Neural crest cell (in vitro differentiated cells): ENCODE measurements at regions not wholly inside any gene's neighbourhood (a gene's known extent, or its start where the extent isn't known, plus 50 kb on each side); places are given as distances from the start of the nearest gene placed in this dataset.

Source experiments
- DNase-seq: peaks from one replicate; pipeline ENCODE4 v3.0.0; 2021; ENCODE audit warnings: low read depth, mixed read lengths, low spot score
- H3K27ac Mint-ChIP-seq: one replicate; pipeline ENCODE4 v1.8.0; 2021; ENCODE audit warnings: mild to moderate bottlenecking, mixed read lengths; ENCODE audit not compliant: unreplicated experiment
- H3K27me3 Mint-ChIP-seq: 2 replicates; pipeline ENCODE4 v1.8.0; 2021; ENCODE audit warnings: low read depth, mild to moderate bottlenecking, mixed read lengths
- H3K36me3 Mint-ChIP-seq: 2 replicates; pipeline ENCODE4 v1.8.0; 2021; ENCODE audit warnings: low read depth, mild to moderate bottlenecking, mixed read lengths
- H3K4me1 Mint-ChIP-seq: 2 replicates; pipeline ENCODE4 v1.8.0; 2021; ENCODE audit warnings: mixed read lengths
- H3K4me3 Mint-ChIP-seq: one replicate; pipeline ENCODE4 v1.8.0; 2021; ENCODE audit warnings: mild to moderate bottlenecking, mixed read lengths
- H3K9me3 Mint-ChIP-seq: 2 replicates; pipeline ENCODE4 v1.8.0; 2021; ENCODE audit warnings: mixed read lengths
- TF ChIP-seq, protein P1 (sequence below): fragments of 200-600 bp; sonication (generic); conservative IDR thresholded peaks from 2 replicates; pipeline ENCODE4 v1.5.0; 2021; ENCODE audit warnings: antibody characterized with exemption, mild to moderate bottlenecking

DNA sequence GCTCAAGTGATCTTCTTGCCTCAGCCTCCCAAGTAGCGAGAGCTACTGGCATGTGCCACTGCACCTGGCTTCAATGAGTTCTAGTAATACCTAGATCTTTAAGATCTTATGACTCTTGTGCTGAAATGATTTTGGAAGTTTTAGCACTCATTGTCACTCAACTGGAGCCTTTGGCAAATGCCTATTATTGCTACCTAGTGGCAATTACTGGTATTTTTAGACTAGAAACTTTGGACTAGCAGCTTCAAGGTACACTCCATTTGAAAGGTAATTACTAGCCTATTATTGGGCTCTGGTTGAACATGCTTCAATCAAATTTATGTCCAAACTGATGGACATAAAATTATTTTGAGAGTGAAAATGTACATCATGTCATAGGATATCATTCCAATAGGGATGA, 80.7 kb upstream of the MUCL1 start:
- no peak for DNase-seq
- TF ChIP-seq, protein P1, sequence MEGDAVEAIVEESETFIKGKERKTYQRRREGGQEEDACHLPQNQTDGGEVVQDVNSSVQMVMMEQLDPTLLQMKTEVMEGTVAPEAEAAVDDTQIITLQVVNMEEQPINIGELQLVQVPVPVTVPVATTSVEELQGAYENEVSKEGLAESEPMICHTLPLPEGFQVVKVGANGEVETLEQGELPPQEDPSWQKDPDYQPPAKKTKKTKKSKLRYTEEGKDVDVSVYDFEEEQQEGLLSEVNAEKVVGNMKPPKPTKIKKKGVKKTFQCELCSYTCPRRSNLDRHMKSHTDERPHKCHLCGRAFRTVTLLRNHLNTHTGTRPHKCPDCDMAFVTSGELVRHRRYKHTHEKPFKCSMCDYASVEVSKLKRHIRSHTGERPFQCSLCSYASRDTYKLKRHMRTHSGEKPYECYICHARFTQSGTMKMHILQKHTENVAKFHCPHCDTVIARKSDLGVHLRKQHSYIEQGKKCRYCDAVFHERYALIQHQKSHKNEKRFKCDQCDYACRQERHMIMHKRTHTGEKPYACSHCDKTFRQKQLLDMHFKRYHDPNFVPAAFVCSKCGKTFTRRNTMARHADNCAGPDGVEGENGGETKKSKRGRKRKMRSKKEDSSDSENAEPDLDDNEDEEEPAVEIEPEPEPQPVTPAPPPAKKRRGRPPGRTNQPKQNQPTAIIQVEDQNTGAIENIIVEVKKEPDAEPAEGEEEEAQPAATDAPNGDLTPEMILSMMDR: peak; percentile 29
- H3K27me3 Mint-ChIP-seq: peaks cover 3% of the 10 kb centered on the region
- no peaks in the 10 kb centered on the region for H3K4me1 Mint-ChIP-seq
- H3K4me3 Mint-ChIP-seq: no peak overlapping the region
- no peaks in the 10 kb centered on the region for H3K36me3 Mint-ChIP-seq
- H3K27ac Mint-ChIP-seq: no peak overlapping the region
- H3K9me3 Mint-ChIP-seq: peaks cover 11% of the 10 kb centered on the region

DNA sequence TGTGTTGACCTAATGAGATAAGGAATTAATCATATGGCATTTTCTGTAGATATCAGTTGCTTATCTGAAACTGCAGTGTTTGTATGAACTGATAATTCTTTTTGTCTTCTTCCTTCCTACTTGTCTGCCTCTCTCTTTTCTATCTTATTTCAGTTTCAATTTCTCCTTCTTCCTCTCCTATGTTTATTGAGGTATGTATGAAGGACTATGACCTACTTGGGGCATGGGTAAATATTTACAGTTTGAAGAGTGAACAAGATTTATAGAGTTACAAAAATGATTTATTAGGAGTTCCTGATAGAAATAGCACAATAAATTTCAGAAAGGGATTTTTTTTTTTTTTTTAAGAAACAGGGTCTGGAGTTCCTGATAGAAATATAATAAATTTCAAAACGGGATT, 88.7 kb upstream of the MUCL1 start:
- TF ChIP-seq, protein P1: no peak
- Mint-ChIP-seq H3K27ac (no peak overlapping the region), H3K9me3 (no peaks in the 10 kb centered on the region), H3K4me1 (no peaks in the 10 kb centered on the region), H3K27me3 (peaks cover 15% of the 10 kb centered on the region), H3K36me3 (no peaks in the 10 kb centered on the region), H3K4me3 (no peak overlapping the region)
- DNase-seq: no peak

DNA sequence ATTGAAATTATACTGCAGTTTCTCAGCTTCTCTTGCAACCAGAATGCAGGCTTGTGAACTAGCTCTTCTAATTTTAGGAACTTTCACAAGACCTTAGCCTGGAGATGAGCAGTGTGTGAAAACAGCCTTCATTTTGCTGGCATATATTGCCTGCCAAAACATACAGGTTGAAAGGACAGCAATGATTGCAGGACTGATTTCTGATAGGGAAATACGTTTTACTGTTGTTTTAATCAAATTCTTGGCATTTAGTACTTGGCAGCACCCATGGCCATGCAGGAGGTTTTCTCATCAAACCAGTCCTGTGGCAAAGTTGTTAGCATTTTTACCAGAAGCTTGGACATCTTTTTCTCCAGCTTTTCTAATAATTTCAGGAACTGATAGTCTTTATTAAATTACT, 91.9 kb upstream of the MUCL1 start:
- DNase-seq: no peak
- no peak overlapping the region for H3K4me3 Mint-ChIP-seq
- no peak overlapping the region for H3K27ac Mint-ChIP-seq
- H3K9me3 Mint-ChIP-seq: no peaks in the 10 kb centered on the region
- peaks cover 15% of the 10 kb centered on the region for H3K27me3 Mint-ChIP-seq
- H3K36me3 Mint-ChIP-seq: no peaks in the 10 kb centered on the region
- TF ChIP-seq, protein P1: no peak
- H3K4me1 Mint-ChIP-seq: no peaks in the 10 kb centered on the region

DNA sequence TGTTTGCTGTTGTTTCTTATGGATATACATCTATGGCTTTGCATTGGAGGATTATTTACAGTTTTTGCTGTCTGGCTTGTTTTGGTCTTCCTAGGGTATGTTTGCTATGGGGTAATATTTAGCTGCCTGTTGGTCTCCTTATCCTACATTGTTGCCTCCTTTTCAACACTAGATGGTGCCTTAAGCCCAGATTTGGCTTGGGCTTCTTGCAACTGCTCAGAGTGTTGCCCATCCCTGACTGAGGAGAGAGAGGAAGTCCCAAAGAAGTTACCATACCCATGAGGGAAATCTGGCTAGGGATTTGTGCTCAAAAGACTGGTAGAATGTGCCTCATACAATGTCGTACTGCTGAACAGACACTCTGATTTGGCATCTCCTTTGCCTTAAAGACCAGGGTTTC, 94.6 kb upstream of the MUCL1 start:
- TF ChIP-seq, protein P1: peak; percentile 54
- no peaks in the 10 kb centered on the region for H3K9me3 Mint-ChIP-seq
- peak; percentile 5 for DNase-seq
- H3K27me3 Mint-ChIP-seq: peaks cover 28% of the 10 kb centered on the region
- H3K4me1 Mint-ChIP-seq: no peaks in the 10 kb centered on the region
- H3K36me3 Mint-ChIP-seq: no peaks in the 10 kb centered on the region
- H3K27ac Mint-ChIP-seq: no peak overlapping the region
- H3K4me3 Mint-ChIP-seq: no peak overlapping the region

DNA sequence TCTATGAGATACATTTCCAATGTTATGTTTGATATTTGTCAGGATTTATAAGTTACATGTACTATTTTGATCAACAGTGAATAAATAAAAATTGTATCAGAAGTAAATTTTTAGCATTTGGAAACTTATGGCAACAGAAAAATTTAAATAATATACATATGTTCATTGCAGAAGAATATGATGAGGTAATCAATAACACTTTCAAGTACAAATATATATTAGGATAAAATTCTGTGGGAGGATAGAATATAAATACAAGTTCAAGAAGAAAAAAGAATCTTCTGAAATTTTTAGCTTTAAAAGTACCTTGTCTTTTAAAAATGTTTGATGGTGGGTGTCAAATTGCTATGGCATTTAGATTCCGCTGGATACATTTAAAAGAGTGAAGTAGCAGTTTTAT, 102.8 kb upstream of the MUCL1 start:
- no peak for DNase-seq
- Mint-ChIP-seq H3K27me3 (peaks cover 43% of the 10 kb centered on the region), H3K4me1 (no peaks in the 10 kb centered on the region), H3K27ac (no peak overlapping the region), H3K9me3 (no peaks in the 10 kb centered on the region), H3K4me3 (no peak overlapping the region), H3K36me3 (no peaks in the 10 kb centered on the region)
- TF ChIP-seq, protein P1: no peak

DNA sequence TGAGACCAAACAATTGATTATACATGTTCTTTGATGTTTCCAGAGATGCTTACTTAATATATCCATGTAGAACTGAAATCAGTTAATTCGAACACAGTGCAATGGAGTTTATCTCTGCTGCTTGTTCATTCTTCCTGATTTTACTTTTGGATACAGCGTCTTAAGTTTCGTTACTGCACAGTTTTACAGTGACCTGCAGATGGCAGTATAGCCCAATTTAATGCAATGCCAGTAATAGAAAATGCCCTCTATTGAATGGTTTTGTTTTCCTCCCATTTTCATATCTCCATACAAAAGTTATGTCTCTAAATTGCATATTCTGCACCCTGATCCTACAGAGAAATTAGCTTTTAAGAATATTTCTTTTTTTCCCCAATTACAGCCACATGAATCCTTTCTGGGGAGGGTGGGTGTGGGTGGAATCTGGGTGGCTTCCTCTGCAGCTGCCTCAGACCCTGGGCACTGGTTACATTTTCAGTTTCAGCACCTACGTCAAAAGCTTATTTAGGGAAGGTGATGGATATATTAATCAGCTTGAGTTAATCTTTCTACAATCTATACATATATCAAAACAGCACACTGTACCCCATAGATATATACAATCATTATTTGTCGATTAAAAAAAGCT, 101.1 kb upstream of the DCD start:
- H3K4me1 Mint-ChIP-seq: no peaks in the 10 kb centered on the region
- DNase-seq: peak; percentile 21
- no peak overlapping the region for H3K4me3 Mint-ChIP-seq
- TF ChIP-seq, protein P1: peak; percentile 91
- peaks cover 5% of the 10 kb centered on the region for H3K9me3 Mint-ChIP-seq
- peaks cover 33% of the 10 kb centered on the region for H3K27me3 Mint-ChIP-seq
- no peak overlapping the region for H3K27ac Mint-ChIP-seq
- H3K36me3 Mint-ChIP-seq: no peaks in the 10 kb centered on the region
